ENCODE measurements at regions not wholly inside any gene's neighbourhood (a gene's known extent, or its start where the extent isn't known, plus 50 kb on each side); places are given as distances from the start of the nearest gene placed in this dataset.

DNA sequence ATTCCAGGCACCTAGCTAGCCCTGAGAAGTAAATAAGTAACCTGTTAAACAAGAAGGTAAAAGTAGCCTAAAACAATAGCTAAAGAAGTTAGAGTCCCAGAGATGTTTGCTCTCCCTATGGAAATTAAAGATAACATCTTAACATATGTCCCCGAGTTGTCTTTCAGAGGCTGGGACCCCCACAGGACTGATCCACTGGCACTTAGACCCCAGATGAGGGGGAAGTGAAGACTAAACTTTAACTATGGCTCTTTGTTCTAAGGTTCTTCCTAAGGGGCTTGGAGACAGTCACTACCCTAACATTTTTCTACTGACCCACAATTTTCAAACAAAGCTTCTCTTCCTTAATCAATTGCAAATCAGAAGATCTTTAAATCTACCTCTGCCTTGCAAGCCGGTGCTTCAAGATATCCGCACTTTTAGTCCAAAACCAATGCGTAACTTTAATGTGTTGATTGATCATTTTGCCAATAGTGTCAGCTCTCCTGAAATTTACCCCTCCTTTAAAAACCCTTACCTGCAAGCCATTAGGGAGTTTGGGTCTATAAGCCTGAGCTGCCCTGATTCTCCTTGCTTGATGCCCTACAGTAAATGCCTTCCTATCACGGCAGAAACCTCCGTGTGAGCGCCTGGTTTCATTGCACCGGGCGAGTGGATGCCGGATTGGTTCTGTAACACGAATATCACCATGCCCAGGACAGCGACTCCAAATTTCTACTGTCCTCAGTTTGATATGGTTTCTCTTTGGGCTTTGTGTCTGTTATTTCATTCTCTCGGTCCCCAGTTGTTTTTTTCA lies 404.4 kb downstream of the SIPA1L2 start:
- no peak for DNase-seq

DNA sequence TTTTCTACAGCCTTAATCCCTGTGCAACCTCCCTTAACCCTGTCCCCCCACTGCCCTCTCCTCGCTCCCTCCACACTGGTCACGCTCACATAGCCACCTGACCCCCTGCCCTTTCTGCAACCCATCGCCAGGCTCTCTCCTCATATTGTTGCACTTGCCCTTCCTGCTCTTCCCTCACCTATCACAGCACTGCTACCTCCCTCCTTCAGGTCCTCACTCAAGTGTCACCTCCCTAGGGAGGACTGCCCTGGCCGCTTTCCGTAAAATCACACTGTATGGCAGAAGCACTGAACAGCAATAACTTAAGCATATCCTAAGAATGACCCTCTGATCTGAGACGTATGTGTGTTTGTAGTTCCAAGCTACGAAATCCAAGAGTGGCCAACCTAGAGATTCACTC lies 406.0 kb downstream of the SIPA1L2 start:
- no peak for DNase-seq

- no peak for DNase-seq
Measured at GRCh38 chr1:232223183-232223708, 406.7 kb downstream of the SIPA1L2 start.

DNA sequence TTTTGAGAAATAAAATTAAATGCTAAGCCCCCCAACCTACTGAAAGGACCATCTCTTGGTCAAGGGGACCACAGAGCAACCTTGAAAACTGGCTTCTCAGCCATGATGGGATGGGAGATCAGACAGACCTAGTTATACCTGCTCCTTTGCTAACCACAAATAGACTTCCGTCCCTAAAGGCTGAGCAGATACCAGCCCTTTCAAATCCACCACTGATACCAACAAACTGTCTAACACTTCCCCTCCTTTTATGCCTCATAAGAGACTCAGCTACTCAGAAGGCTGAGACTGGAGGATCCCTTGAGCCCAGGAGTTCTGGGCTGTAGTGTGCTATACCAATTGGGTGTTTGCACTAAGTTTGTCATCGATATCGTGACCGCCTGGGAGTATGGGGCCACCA lies 407.3 kb downstream of the SIPA1L2 start:
- DNase-seq: no peak

DNA sequence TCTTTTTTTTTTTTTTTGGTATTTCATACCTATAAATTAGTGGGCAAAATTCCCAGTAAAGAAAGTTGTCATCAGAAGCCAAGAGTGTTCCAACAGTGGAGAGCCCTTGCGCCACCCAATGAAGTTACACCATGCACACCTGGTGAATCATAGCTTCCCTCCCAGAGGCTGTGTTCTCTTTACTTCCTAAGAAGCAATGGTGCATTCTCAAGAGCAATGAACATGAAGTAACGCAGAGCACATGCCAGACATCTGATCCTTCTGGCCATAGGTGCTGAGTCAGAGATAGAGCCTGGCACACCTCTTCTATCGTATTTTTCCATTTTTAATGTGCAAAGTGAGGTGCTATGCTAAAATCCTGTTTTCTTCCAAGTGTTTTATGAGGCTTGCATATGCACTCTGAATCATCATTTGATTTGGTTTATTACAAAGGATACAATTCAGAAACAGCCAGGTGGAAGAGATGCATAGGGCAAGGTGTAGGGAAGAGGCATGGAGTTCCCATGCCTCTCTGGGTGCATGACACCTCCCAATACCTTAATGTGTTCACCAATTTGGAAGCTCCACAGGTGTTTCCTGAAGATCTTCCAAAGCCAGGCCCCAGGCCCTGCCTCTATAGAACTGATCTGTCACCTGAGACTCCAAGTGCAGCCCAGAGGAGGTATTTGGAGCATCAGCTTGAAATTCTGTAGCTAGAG lies 408.0 kb downstream of the SIPA1L2 start:
- DNase-seq: no peak

- no peak for DNase-seq
Measured at GRCh38 chr1:232218955-232219865, 410.7 kb downstream of the SIPA1L2 start.

DNA sequence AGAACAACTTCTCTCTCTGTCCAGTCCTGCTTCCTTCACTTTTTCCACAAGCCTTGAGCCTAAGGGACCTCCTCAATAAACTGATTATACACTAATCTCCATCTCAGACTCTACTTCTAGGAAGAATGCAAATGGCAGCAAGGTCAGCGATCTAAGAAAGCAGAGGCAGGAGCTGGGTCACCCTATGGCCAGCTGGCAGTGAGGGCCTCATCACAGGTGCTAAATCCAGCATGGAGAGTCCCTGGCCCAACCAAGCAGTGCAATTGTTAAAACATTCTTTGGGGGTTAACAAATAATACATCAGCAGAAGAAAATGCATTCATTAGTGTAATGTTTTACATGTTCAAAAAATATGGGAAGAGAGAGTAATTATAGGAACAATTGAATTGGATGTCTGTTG lies 416.0 kb downstream of the SIPA1L2 start:
- DNase-seq: no peak

GRCh38 chr1:232212253-232212652 lies 417.7 kb downstream of the SIPA1L2 start:
- DNase-seq: no peak

GRCh38 chr1:232211149-232211548 lies 418.8 kb downstream of the SIPA1L2 start:
- no peak for DNase-seq

- DNase-seq: no peak
Measured at GRCh38 chr1:232209357-232209756, 420.6 kb downstream of the SIPA1L2 start.

GRCh38 chr1:232207073-232207866 lies 422.7 kb downstream of the SIPA1L2 start:
- no peak for DNase-seq

GRCh38 chr1:232204269-232204668 lies 425.7 kb downstream of the SIPA1L2 start:
- DNase-seq: no peak

DNA sequence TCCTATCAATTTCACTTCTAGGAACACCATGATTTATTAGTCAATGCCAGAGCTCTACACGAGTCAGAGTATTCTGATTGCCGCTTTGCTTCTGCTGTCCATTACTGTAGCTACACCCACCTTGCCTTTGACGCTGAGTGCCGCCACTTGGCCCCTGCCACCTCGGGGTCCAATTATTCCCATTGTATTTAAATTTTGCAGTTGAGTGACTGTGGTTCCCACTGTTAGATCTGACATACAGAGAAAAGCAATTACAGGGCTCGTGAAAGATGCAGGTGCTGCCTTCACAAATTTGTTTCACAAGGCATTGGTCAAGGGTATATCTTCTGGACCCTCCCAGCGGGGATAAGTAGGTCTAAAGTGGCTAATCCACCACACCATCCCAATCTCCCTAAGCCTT lies 428.9 kb downstream of the SIPA1L2 start:
- DNase-seq: no peak

DNA sequence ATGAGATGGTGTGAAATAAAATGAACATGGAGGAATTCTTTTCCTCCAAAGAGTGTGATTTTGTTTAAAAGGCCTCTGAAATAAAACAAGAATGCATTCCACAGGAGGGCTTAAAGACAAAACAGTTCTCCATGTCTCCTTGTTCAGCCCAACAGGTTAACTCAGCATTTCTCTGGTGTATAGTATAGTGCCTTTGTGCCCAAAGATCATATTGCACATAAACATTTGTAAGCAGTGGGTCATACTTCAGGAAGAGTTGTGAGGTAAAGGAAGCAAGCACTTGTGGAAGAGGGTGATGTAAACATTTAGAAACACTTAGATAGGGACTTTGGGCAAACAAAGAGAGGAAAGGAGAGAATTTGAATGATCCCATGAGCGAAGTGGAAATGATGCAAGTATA lies 433.9 kb downstream of the SIPA1L2 start:
- DNase-seq: no peak

DNA sequence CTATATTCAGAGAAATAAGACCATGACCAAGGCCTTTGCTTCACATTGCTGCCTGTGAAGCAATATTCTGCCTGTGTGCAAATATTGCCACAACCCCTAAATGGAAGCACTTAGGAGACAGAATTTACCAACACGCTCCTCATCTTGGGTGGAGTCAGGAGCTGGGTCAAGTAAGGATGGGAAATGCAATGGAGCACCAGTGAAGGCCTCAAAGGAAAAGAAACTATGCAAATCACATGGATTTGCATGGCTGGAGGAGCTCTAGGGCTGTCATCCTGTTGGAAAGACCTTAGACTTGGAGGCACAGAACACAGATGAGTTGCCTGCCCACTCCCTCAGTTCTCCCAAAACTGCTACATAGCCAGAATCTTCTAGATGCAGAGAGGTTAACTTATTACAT lies 435.5 kb downstream of the SIPA1L2 start:
- no peak for DNase-seq

GRCh38 chr1:232193451-232193783 lies 436.5 kb downstream of the SIPA1L2 start:
- no peak for DNase-seq

GRCh38 chr1:232192781-232193450 lies 437.0 kb downstream of the SIPA1L2 start:
- DNase-seq: no peak

DNA sequence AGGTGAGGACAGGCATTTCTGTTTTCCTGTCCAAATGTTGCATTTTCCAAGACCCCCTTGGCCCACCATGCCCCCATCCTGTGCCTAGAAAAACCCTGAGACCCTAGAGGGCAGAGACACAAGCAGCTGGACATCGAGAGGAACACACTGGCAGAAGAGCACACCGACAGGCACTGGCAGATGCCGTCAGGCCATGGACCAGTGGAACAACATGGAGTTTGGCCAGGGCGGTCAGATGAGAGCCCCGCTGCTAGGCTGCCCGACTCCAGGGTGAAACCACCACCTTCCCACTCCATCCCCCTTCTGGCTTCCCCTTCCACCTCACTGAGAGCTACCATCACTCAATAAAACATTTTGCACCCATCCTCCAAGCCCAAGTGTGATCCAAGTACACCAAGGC lies 438.4 kb downstream of the SIPA1L2 start:
- no peak for DNase-seq

- no peak for DNase-seq
Measured at GRCh38 chr1:232188318-232188717, 441.6 kb downstream of the SIPA1L2 start.

GRCh38 chr1:232186931-232187330 lies 443.0 kb downstream of the SIPA1L2 start:
- DNase-seq: no peak

- no peak for DNase-seq
Measured at GRCh38 chr1:232184561-232185530, 445.1 kb downstream of the SIPA1L2 start.
